HG02840 (cell line): ENCODE measurements at regions not wholly inside any gene's neighbourhood (a gene's known extent, or its start where the extent isn't known, plus 50 kb on each side); places are given as distances from the start of the nearest gene placed in this dataset.
"Not testable (repeated sequence)": the region's sequence is repeated elsewhere in the genome, so short reads cannot be mapped to it uniquely, and the experiment has no call there.

Experiments
- ATAC-seq: cut with Tn5 transposase; IDR thresholded peaks from one replicate; pipeline ENCODE4 v1.9.1; 2021; ENCODE audit warnings: mild to moderate bottlenecking, moderate library complexity, moderate number of reproducible peaks; ENCODE audit not compliant: unreplicated experiment, low FRiP score

DNA sequence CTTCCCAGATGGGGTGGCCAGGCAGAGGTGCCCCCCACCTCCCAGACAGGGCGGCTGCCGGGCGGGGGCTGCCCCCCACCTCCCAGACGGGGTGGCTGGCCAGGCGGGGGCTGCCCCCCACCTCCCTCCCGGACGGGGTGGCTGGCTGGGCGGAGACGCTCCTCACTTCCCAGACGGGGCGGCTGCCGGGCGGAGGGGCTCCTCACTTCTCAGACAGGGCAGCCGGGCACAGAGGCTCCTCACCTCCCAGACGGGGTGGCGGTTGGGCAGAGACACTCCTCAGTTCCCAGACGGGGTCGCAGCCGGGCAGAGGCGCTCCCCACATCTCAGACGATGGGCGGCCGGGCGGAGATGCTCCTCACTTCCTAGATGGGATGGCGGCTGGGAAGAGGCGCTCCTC lies 76.4 kb upstream of the AADAT start:
- ATAC-seq = not testable (repeated sequence)

DNA sequence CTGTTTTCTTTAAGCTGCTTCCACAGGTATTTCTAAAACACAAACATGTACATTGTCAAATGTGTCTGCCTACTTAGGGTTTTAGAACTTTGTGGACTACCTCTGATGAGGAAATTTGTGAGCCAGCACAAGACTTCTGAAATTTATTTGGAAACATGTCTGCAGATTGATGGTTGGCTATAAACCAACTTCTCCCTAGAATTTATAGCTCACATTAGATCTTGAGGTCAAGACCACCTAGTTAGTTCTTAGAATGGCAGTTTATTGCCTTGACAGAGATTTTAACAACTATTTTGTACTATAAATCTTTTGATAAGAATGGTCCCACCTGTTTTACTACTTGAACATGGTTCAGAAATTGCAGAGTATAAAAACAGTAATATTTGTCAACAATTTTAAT lies 72.7 kb upstream of the AADAT start:
- ATAC-seq = no peak

DNA sequence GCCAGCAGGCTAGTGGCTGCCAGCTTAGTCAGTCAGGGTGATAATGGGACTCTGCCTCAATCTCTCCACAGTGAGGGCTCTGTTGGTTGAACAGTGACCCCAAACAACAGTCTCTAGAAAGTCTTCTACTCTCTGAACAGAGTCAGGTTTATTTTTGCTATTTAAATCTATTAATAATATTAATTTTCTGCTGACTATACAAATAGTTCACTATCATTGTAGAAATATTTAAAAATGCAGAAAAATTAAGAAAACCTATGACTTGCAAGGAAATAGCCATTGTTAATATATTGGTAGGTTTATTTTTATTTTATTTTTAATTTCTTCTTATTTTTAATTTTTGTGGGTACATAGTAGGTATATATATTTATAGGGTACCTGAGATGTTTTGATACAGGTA lies 67.9 kb upstream of the AADAT start:
- ATAC-seq = no peak

DNA sequence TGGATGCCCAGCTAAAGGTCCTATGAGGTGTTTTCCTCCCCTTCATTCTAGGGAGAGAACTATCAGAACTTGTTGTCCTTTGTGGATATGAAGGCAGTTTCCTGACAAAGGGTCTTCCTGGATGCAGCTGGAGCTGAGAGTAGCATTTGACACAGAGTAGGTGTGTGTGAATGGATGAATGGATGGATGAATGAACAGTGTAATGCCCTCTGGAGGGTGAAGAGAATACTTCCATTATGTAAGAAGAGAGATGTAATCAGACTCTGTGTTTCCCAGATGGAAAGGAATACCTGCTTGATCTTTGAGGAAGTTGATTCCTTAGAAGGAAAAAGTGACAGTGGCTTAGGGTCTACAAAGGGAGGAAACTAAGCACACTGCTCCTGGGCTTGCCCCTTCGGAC lies 55.4 kb upstream of the AADAT start:
- ATAC-seq = no peak

GRCh38 chr4:170139764-170140163 lies 50.0 kb upstream of the AADAT start:
- ATAC-seq = no peak
